Keratinocyte (primary cell): ENCODE measurements at regions not wholly inside any gene's neighbourhood (a gene's known extent, or its start where the extent isn't known, plus 50 kb on each side); places are given as distances from the start of the nearest gene placed in this dataset.

ENCODE experiments used
- DNase-seq: peaks from one replicate; pipeline ENCODE4 v3.0.0-alpha.2; 2011; ENCODE audit warnings: low read depth, missing footprints, low spot score
- FAIRE-seq: peaks from 2 replicates; lab custom pipeline; 2011; peaks lifted over from hg19 to GRCh38; lab: Jason Lieb, UNC
- H2AFZ ChIP-seq: 2 replicates; pipeline ENCODE4 v1.6.0; 2012; ENCODE audit warnings: low read length, control low read depth, inconsistent platforms; ENCODE audit not compliant: control insufficient read depth
- H3K27ac ChIP-seq: 2 replicates; pipeline ENCODE4 v1.5.1; 2011; ENCODE audit warnings: low read length; ENCODE audit not compliant: control insufficient read depth, insufficient read depth
- H3K27me3 ChIP-seq: 3 replicates; pipeline ENCODE4 v1.6.0; 2011; ENCODE audit warnings: low read length; ENCODE audit not compliant: control insufficient read depth, insufficient read depth; ENCODE audit errors: extremely low read depth
- H3K36me3 ChIP-seq, 2 experiments: 2 replicates in 1 of 2; 3 replicates in 1 of 2; pipeline ENCODE4 v1.5.1; 2011; ENCODE audit warnings: low read length in 2 of 2, mild to moderate bottlenecking in 1 of 2; ENCODE audit not compliant: control insufficient read depth in 2 of 2, insufficient read depth in 2 of 2; ENCODE audit errors: extremely low read depth in 1 of 2
- H3K4me1 ChIP-seq: 3 replicates; pipeline ENCODE4 v1.5.1; 2011; ENCODE audit warnings: low read length; ENCODE audit not compliant: control insufficient read depth, insufficient read depth; ENCODE audit errors: extremely low read depth
- H3K4me2 ChIP-seq: 3 replicates; pipeline ENCODE4 v1.6.0; 2011; ENCODE audit warnings: low read depth, low read length; ENCODE audit not compliant: control insufficient read depth, insufficient read depth; ENCODE audit errors: extremely low read depth
- H3K4me3 ChIP-seq, 3 experiments: fragments of 200-600 bp in 1 of 3; sonication (generic) in 1 of 3; 2 replicates in 2 of 3; 3 replicates in 1 of 3; pipeline ENCODE4 v1.5.1; 2011 to 2016; ENCODE audit warnings: low read length in 3 of 3, mild to moderate bottlenecking in 3 of 3, control low read depth in 2 of 3, inconsistent platforms in 1 of 3, low read depth in 1 of 3, mixed read lengths in 1 of 3, mixed run types in 1 of 3, moderate library complexity in 1 of 3; ENCODE audit not compliant: control insufficient read depth in 2 of 3, insufficient read depth in 2 of 3; ENCODE audit errors: extremely low read depth in 1 of 3
- H3K79me2 ChIP-seq: 2 replicates; pipeline ENCODE4 v1.6.0; 2012; ENCODE audit warnings: low read length; ENCODE audit not compliant: control insufficient read depth, insufficient read depth
- H3K9ac ChIP-seq: 3 replicates; pipeline ENCODE4 v1.6.0; 2011; ENCODE audit warnings: low read length; ENCODE audit not compliant: control insufficient read depth, insufficient read depth; ENCODE audit errors: extremely low read depth
- H3K9me1 ChIP-seq: 3 replicates; pipeline ENCODE4 v1.6.0; 2011; ENCODE audit warnings: low read length; ENCODE audit not compliant: control insufficient read depth, insufficient read depth; ENCODE audit errors: extremely low read depth
- H3K9me3 ChIP-seq: 2 replicates; pipeline ENCODE4 v1.5.1; 2012; ENCODE audit warnings: low read depth, low read length; ENCODE audit not compliant: control insufficient read depth
- H4K20me1 ChIP-seq: 3 replicates; pipeline ENCODE4 v1.6.0; 2011; ENCODE audit warnings: low read length; ENCODE audit not compliant: control insufficient read depth, insufficient read depth; ENCODE audit errors: extremely low read depth
- EZH2 ChIP-seq: IDR thresholded peaks from one replicate; pipeline ENCODE4 v1.6.1; 2012; ENCODE audit warnings: inconsistent platforms, mild to moderate bottlenecking, low read length, moderate library complexity
- dilution Hi-C: fragments of 300-500 bp; cut with MboI; formaldehyde crosslinking; loops from one replicate; pipeline ENCODE4 v1.7.0; 2020; ENCODE audit warnings: low sequenced_read_pairs; ENCODE audit not compliant: extremely low pct_ligation_motif_present
- TF ChIP-seq, protein P1 (sequence below), 3 experiments: IDR thresholded peaks in 1 of 3; conservative IDR thresholded peaks in 1 of 3; optimal IDR thresholded peaks in 1 of 3; 2 replicates in 2 of 3; 3 replicates in 1 of 3; pipeline versions ENCODE3 to v1.5.1; 2011; ENCODE audit warnings: low read length in 3 of 3, mild to moderate bottlenecking in 3 of 3, moderate library complexity in 2 of 3, control low read depth in 1 of 3, inconsistent platforms in 1 of 3; ENCODE audit not compliant: insufficient read depth in 2 of 3; ENCODE audit errors: extremely low read depth in 1 of 3

- H2AFZ ChIP-seq = no peak overlapping the region
- H3K36me3 ChIP-seq = no peaks in the 10 kb centered on the region
- DNase-seq (no peak), FAIRE-seq (no peak)
- H3K79me2 ChIP-seq = no peaks in the 10 kb centered on the region
- TF ChIP-seq EZH2 = no peak
- TF ChIP-seq, protein P1, sequence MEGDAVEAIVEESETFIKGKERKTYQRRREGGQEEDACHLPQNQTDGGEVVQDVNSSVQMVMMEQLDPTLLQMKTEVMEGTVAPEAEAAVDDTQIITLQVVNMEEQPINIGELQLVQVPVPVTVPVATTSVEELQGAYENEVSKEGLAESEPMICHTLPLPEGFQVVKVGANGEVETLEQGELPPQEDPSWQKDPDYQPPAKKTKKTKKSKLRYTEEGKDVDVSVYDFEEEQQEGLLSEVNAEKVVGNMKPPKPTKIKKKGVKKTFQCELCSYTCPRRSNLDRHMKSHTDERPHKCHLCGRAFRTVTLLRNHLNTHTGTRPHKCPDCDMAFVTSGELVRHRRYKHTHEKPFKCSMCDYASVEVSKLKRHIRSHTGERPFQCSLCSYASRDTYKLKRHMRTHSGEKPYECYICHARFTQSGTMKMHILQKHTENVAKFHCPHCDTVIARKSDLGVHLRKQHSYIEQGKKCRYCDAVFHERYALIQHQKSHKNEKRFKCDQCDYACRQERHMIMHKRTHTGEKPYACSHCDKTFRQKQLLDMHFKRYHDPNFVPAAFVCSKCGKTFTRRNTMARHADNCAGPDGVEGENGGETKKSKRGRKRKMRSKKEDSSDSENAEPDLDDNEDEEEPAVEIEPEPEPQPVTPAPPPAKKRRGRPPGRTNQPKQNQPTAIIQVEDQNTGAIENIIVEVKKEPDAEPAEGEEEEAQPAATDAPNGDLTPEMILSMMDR (optimal IDR thresholded peaks at IDR 0.05 in 1 of 3, IDR thresholded peaks at IDR 0.05 in 1 of 3, conservative IDR thresholded peaks at IDR 0.05 in 1 of 3; ENCODE audit: extremely low read depth in 1 of 3, insufficient read depth in 2 of 3, low read length in 3 of 3) = no peak
- dilution Hi-C loops = no loop called here
- H3K4me1 ChIP-seq = no peaks in the 10 kb centered on the region
- no peaks in the 10 kb centered on the region for H4K20me1 ChIP-seq
- no peak overlapping the region for H3K4me3 ChIP-seq
- no peak overlapping the region for H3K27ac ChIP-seq
- no peak overlapping the region for H3K9ac ChIP-seq
- no peaks in the 10 kb centered on the region for H3K27me3 ChIP-seq
- H3K9me3 ChIP-seq = peaks cover 13% of the 10 kb centered on the region
- H3K9me1 ChIP-seq = no peaks in the 10 kb centered on the region
- no peak overlapping the region for H3K4me2 ChIP-seq
Observed at GRCh38 chrX:40313269-40313668, 215.5 kb upstream of the BCOR start.

DNA sequence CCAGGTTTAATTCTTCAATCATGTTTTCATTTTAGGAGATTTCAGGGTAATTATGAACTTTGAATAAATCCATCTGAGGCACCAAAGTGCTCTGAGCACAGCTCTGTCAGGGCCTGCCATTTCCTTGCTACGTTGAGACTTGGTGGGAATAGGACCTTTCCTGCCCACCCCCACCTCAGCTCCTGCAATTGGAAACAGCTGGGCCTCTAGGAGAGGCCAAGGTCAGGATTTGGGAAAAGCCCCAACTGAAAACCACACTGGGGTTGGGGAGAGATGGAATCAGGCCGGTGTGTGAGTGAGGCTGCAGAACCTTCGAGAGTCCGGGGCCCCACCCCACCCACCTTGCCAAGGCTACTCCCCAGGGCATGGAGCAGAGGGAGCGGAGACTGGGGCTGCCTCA, 212.7 kb upstream of the BCOR start:
- H3K79me2 ChIP-seq = no peaks in the 10 kb centered on the region
- TF ChIP-seq, protein P1 (optimal IDR thresholded peaks at IDR 0.05 in 1 of 3, IDR thresholded peaks at IDR 0.05 in 1 of 3, conservative IDR thresholded peaks at IDR 0.05 in 1 of 3; ENCODE audit: extremely low read depth in 1 of 3, insufficient read depth in 2 of 3, low read length in 3 of 3) = no peak
- no peak for TF ChIP-seq EZH2
- dilution Hi-C loops = no loop called here
- H3K9ac ChIP-seq = no peak overlapping the region
- H3K27ac ChIP-seq = no peak overlapping the region
- H3K9me1 ChIP-seq = no peaks in the 10 kb centered on the region
- DNase-seq = no peak
- peaks cover 5% of the 10 kb centered on the region for H3K9me3 ChIP-seq
- H3K4me1 ChIP-seq = no peaks in the 10 kb centered on the region
- H2AFZ ChIP-seq = no peak overlapping the region
- H3K36me3 ChIP-seq = no peaks in the 10 kb centered on the region
- no peaks in the 10 kb centered on the region for H4K20me1 ChIP-seq
- no peak overlapping the region for H3K4me3 ChIP-seq
- no peak overlapping the region for H3K4me2 ChIP-seq
- H3K27me3 ChIP-seq = no peaks in the 10 kb centered on the region
- no peak for FAIRE-seq
